ENCODE measurements at regions not wholly inside any gene's neighbourhood (a gene's known extent, or its start where the extent isn't known, plus 50 kb on each side); places are given as distances from the start of the nearest gene placed in this dataset.

- DNase-seq (ENCODE audit: low spot score), result peak; percentile 43
Observed at GRCh38 chr5:133857595-133858313, 110.7 kb downstream of the C5orf15 start.

GRCh38 chr5:133854554-133854953 is 113.9 kb downstream of the C5orf15 start:
- DNase-seq (ENCODE audit: low spot score), result no peak

GRCh38 chr5:133853646-133854365 is 114.6 kb downstream of the C5orf15 start:
- DNase-seq (ENCODE audit: low spot score), result no peak

- DNase-seq (ENCODE audit: low spot score), result no peak
Observed at GRCh38 chr5:133851521-133851920, 116.9 kb downstream of the C5orf15 start.

- no peak for DNase-seq (ENCODE audit: low spot score)
Observed at GRCh38 chr5:133850811-133851210, 117.6 kb downstream of the C5orf15 start.

- DNase-seq (ENCODE audit: low spot score), result peak; percentile 83
Observed at GRCh38 chr5:133849116-133849515, 119.3 kb downstream of the C5orf15 start.

- DNase-seq (ENCODE audit: low spot score), result peak; percentile 62
Observed at GRCh38 chr5:133848341-133848811, 120.0 kb downstream of the C5orf15 start.

- DNase-seq (ENCODE audit: low spot score), result no peak
Observed at GRCh38 chr5:133847886-133848285, 120.5 kb downstream of the C5orf15 start.

GRCh38 chr5:133847301-133847700 is 121.1 kb downstream of the C5orf15 start:
- DNase-seq (ENCODE audit: low spot score), result peak; percentile 57

- peak; percentile 57 for DNase-seq (ENCODE audit: low spot score)
Observed at GRCh38 chr5:133846478-133847226, 121.8 kb downstream of the C5orf15 start.

GRCh38 chr5:133845271-133845670 is 123.2 kb downstream of the C5orf15 start:
- peak; percentile 33 for DNase-seq (ENCODE audit: low spot score)

- DNase-seq (ENCODE audit: low spot score), result peak; percentile 53
Observed at GRCh38 chr5:133844836-133845235, 123.6 kb downstream of the C5orf15 start.

- DNase-seq (ENCODE audit: low spot score), result peak; percentile 53
Observed at GRCh38 chr5:133843911-133844310, 124.5 kb downstream of the C5orf15 start.

- DNase-seq (ENCODE audit: low spot score), result peak; percentile 41
Observed at GRCh38 chr5:133842846-133843611, 125.4 kb downstream of the C5orf15 start.

GRCh38 chr5:133841831-133842750 is 126.3 kb downstream of the C5orf15 start:
- DNase-seq (ENCODE audit: low spot score), result peak; percentile 65

GRCh38 chr5:133840168-133840567 is 128.3 kb downstream of the C5orf15 start:
- no peak for DNase-seq (ENCODE audit: low spot score)

- peak; percentile 2 for DNase-seq (ENCODE audit: low spot score)
Observed at GRCh38 chr5:133839721-133840120, 128.7 kb downstream of the C5orf15 start.

GRCh38 chr5:133839090-133839489 is 129.3 kb downstream of the C5orf15 start:
- DNase-seq (ENCODE audit: low spot score), result no peak

- peak; percentile 53 for DNase-seq (ENCODE audit: low spot score)
Observed at GRCh38 chr5:133838286-133838685, 130.1 kb downstream of the C5orf15 start.

All from mesenteric fat pad (tissue), 1 donor.